ENCODE measurements at regions not wholly inside any gene's neighbourhood (a gene's known extent, or its start where the extent isn't known, plus 50 kb on each side); places are given as distances from the start of the nearest gene placed in this dataset.
"Not testable (repeated sequence)": the region's sequence is repeated elsewhere in the genome, so short reads cannot be mapped to it uniquely, and the experiment has no call there.

GRCh38 chr11:44388828-44389657 lies 79.1 kb upstream of the ALX4 start:
- no peak for DNase-seq (ENCODE audit: low spot score)

GRCh38 chr11:44389963-44390605 lies 80.1 kb upstream of the ALX4 start:
- no peak for DNase-seq (ENCODE audit: low spot score)

- not testable (repeated sequence) for DNase-seq (ENCODE audit: low spot score)
These were observed 81.1 kb upstream of the ALX4 start for GRCh38 chr11:44391004-44391403.

- not testable (repeated sequence) for DNase-seq (ENCODE audit: low spot score)
These were observed 86.8 kb upstream of the ALX4 start for GRCh38 chr11:44396746-44397145.

- DNase-seq (ENCODE audit: low spot score) = no peak
These were observed 87.7 kb upstream of the ALX4 start for GRCh38 chr11:44397586-44398178.

- no peak for DNase-seq (ENCODE audit: low spot score)
These were observed 88.5 kb upstream of the ALX4 start for GRCh38 chr11:44398266-44399030.

- no peak for DNase-seq (ENCODE audit: low spot score)
These were observed 90.0 kb upstream of the ALX4 start for GRCh38 chr11:44399968-44400367.

GRCh38 chr11:44400431-44400830 lies 90.5 kb upstream of the ALX4 start:
- DNase-seq (ENCODE audit: low spot score) = no peak

- no peak for DNase-seq (ENCODE audit: low spot score)
These were observed 92.6 kb upstream of the ALX4 start for GRCh38 chr11:44402466-44403075.

- DNase-seq (ENCODE audit: low spot score) = no peak
These were observed 93.2 kb upstream of the ALX4 start for GRCh38 chr11:44403176-44403575.

- no peak for DNase-seq (ENCODE audit: low spot score)
These were observed 93.8 kb upstream of the ALX4 start for GRCh38 chr11:44403587-44404273.

GRCh38 chr11:44404301-44404700 lies 94.4 kb upstream of the ALX4 start:
- DNase-seq (ENCODE audit: low spot score) = no peak

- DNase-seq (ENCODE audit: low spot score) = no peak
These were observed 94.9 kb upstream of the ALX4 start for GRCh38 chr11:44404736-44405395.

- no peak for DNase-seq (ENCODE audit: low spot score)
These were observed 97.5 kb upstream of the ALX4 start for GRCh38 chr11:44407211-44407996.

GRCh38 chr11:44408141-44408540 lies 98.2 kb upstream of the ALX4 start:
- no peak for DNase-seq (ENCODE audit: low spot score)

- DNase-seq (ENCODE audit: low spot score) = peak; percentile 75
These were observed 99.0 kb upstream of the ALX4 start for GRCh38 chr11:44408711-44409470.

GRCh38 chr11:44409558-44410236 lies 99.8 kb upstream of the ALX4 start:
- DNase-seq (ENCODE audit: low spot score) = peak; percentile 91

GRCh38 chr11:44416776-44417175 lies 106.8 kb upstream of the ALX4 start:
- peak; percentile 43 for DNase-seq (ENCODE audit: low spot score)

Data from SW480 (cell line).